ENCODE measurements at regions not wholly inside any gene's neighbourhood (a gene's known extent, or its start where the extent isn't known, plus 50 kb on each side); places are given as distances from the start of the nearest gene placed in this dataset.

- no peak for DNase-seq (ENCODE audit: low spot score)
These were observed 278.6 kb upstream of the ITM2A start for GRCh38 chrX:79645749-79646148.

GRCh38 chrX:79631526-79631925 lies 264.4 kb upstream of the ITM2A start:
- DNase-seq (ENCODE audit: low spot score) = no peak

- DNase-seq (ENCODE audit: low spot score) = no peak
These were observed 263.2 kb upstream of the ITM2A start for GRCh38 chrX:79630033-79631009.

- no peak for DNase-seq (ENCODE audit: low spot score)
These were observed 256.1 kb upstream of the ITM2A start for GRCh38 chrX:79623098-79623762.

GRCh38 chrX:79618280-79618679 lies 251.1 kb upstream of the ITM2A start:
- no peak for DNase-seq (ENCODE audit: low spot score)

- DNase-seq (ENCODE audit: low spot score) = no peak
These were observed 237.2 kb upstream of the ITM2A start for GRCh38 chrX:79604364-79604763.

- DNase-seq (ENCODE audit: low spot score) = no peak
These were observed 234.4 kb upstream of the ITM2A start for GRCh38 chrX:79601341-79602131.

GRCh38 chrX:79592259-79592658 lies 225.1 kb upstream of the ITM2A start:
- no peak for DNase-seq (ENCODE audit: low spot score)

- no peak for DNase-seq (ENCODE audit: low spot score)
These were observed 221.1 kb upstream of the ITM2A start for GRCh38 chrX:79588233-79588632.

GRCh38 chrX:79573760-79574159 lies 206.6 kb upstream of the ITM2A start:
- no peak for DNase-seq (ENCODE audit: low spot score)

GRCh38 chrX:79572566-79572965 lies 205.4 kb upstream of the ITM2A start:
- no peak for DNase-seq (ENCODE audit: low spot score)

GRCh38 chrX:79570524-79571240 lies 203.5 kb upstream of the ITM2A start:
- DNase-seq (ENCODE audit: low spot score) = no peak

GRCh38 chrX:79568309-79568708 lies 201.2 kb upstream of the ITM2A start:
- DNase-seq (ENCODE audit: low spot score) = no peak

- DNase-seq (ENCODE audit: low spot score) = no peak
These were observed 197.2 kb upstream of the ITM2A start for GRCh38 chrX:79564362-79564761.

GRCh38 chrX:79559290-79559689 lies 192.2 kb upstream of the ITM2A start:
- DNase-seq (ENCODE audit: low spot score) = no peak

- DNase-seq (ENCODE audit: low spot score) = no peak
These were observed 190.1 kb upstream of the ITM2A start for GRCh38 chrX:79557212-79557611.

- DNase-seq (ENCODE audit: low spot score) = no peak
These were observed 189.7 kb upstream of the ITM2A start for GRCh38 chrX:79556800-79557199.

GRCh38 chrX:79530310-79531108 lies 163.4 kb upstream of the ITM2A start:
- DNase-seq (ENCODE audit: low spot score) = no peak

GRCh38 chrX:79524642-79525041 lies 157.5 kb upstream of the ITM2A start:
- DNase-seq (ENCODE audit: low spot score) = no peak

- DNase-seq (ENCODE audit: low spot score) = no peak
These were observed 148.4 kb upstream of the ITM2A start for GRCh38 chrX:79515529-79515928.

- no peak for DNase-seq (ENCODE audit: low spot score)
These were observed 144.7 kb upstream of the ITM2A start for GRCh38 chrX:79511799-79512198.

Measured in CD4-positive, alpha-beta T cell treated with Interleukin-2 at 100 ng/mL for 4 hours (primary cell).